ENCODE measurements at regions not wholly inside any gene's neighbourhood (a gene's known extent, or its start where the extent isn't known, plus 50 kb on each side); places are given as distances from the start of the nearest gene placed in this dataset.

GRCh38 chr1:184890539-184890973, 83.8 kb downstream of the NIBAN1 start:
- TF ChIP-seq CTCF (IDR thresholded peaks at IDR 0.05) (no peak), IRF2 (CRISPR knock-in tag; IDR thresholded peaks at IDR 0.05; ENCODE audit: borderline replicate concordance, low read depth) (no peak), CBFB (CRISPR knock-in tag; IDR thresholded peaks at IDR 0.05; ENCODE audit: low read depth) (no peak), KAT7 (CRISPR knock-in tag; IDR thresholded peaks at IDR 0.05; ENCODE audit: borderline replicate concordance) (no peak), ETV6 (CRISPR knock-in tag; IDR thresholded peaks at IDR 0.05) (no peak), ATF2 (CRISPR knock-in tag; IDR thresholded peaks at IDR 0.05; ENCODE audit: borderline replicate concordance, low read depth) (no peak), JUN (CRISPR knock-in tag; IDR thresholded peaks at IDR 0.05) (no peak), USF2 (CRISPR knock-in tag; IDR thresholded peaks at IDR 0.05) (no peak)

All from WTC11 (cell line).